IMR-90 (cell line): ENCODE measurements at regions not wholly inside any gene's neighbourhood (a gene's known extent, or its start where the extent isn't known, plus 50 kb on each side); places are given as distances from the start of the nearest gene placed in this dataset.

Experiments used
- ATAC-seq: fragments of 200-7000 bp; cut with Tn5 transposase; 2 replicates; pipeline ENCODE4 v1.9.1; 2020; ENCODE audit warnings: low read depth, mild to moderate bottlenecking, moderate library complexity
- BruUV-seq: library from RNA; stranded (reverse); fragments of 400-500 nt; replicated peaks from 2 replicates; lab custom pipeline; 2021; lab: Mats Ljungman, UMichigan
- CTCF ChIA-PET: fragments of 300-600 bp; formaldehyde crosslinking; extraction: SDS; loops from one replicate; lab custom pipeline; 2021; ENCODE audit warnings: antibody characterized with exemption; lab: Yijun Ruan, JAX
- POLR2A ChIA-PET: fragments of 300-600 bp; sonication (Branson Sonifier 250); formaldehyde crosslinking; loops from one replicate; lab custom pipeline; 2022; ENCODE audit warnings: antibody characterized with exemption; ENCODE audit not compliant: unreplicated experiment; lab: Charles Lee
- DNase-seq: peaks from one replicate; pipeline ENCODE4 v3.0.0; 2013
- H2AFZ ChIP-seq: replicated peaks from 2 replicates; pipeline ENCODE3; 2013; ENCODE audit warnings: low read length, mild to moderate bottlenecking; ENCODE audit not compliant: poor library complexity
- H2AK5ac ChIP-seq: 2 replicates; pipeline ENCODE4 v1.6.1; 2013; ENCODE audit warnings: low read depth, low read length, inconsistent platforms
- H2AK9ac ChIP-seq: replicated peaks from 2 replicates; pipeline ENCODE3; 2013; ENCODE audit warnings: mild to moderate bottlenecking, low read depth, low read length, moderate library complexity; ENCODE audit not compliant: poor library complexity
- H2BK120ac ChIP-seq: 2 replicates; pipeline ENCODE4 v1.6.1; 2013; ENCODE audit warnings: low read depth, low read length, inconsistent platforms
- H2BK15ac ChIP-seq: 3 replicates; pipeline ENCODE4 v1.6.1; 2013; ENCODE audit warnings: low read depth, low read length, inconsistent platforms
- H2BK20ac ChIP-seq: 2 replicates; pipeline ENCODE4 v1.6.1; 2013; ENCODE audit warnings: low read depth, mild to moderate bottlenecking, inconsistent platforms, low read length, moderate library complexity
- H2BK5ac ChIP-seq: 2 replicates; pipeline ENCODE4 v1.6.1; 2013; ENCODE audit warnings: mild to moderate bottlenecking, low read depth, low read length, inconsistent platforms; ENCODE audit not compliant: poor library complexity, severe bottlenecking
- H3K14ac ChIP-seq: replicated peaks from 2 replicates; pipeline ENCODE4 v1.6.1; 2013; ENCODE audit warnings: low read depth, low read length, inconsistent platforms
- H3K18ac ChIP-seq: 2 replicates; pipeline ENCODE4 v1.6.1; 2013; ENCODE audit warnings: low read depth, low read length, control low read depth
- H3K23ac ChIP-seq: 2 replicates; pipeline ENCODE4 v1.6.1; 2013; ENCODE audit warnings: low read depth, low read length, inconsistent platforms
- H3K27ac ChIP-seq: 2 replicates; pipeline ENCODE4 v1.5.1; 2013; ENCODE audit warnings: mild to moderate bottlenecking, control low read depth, low read length; ENCODE audit not compliant: insufficient read depth
- H3K27me3 ChIP-seq: 2 replicates; pipeline ENCODE4 v1.6.1; 2013; ENCODE audit warnings: low read length; ENCODE audit not compliant: control insufficient read depth, insufficient read depth
- H3K36me3 ChIP-seq: 2 replicates; pipeline ENCODE4 v1.6.1; 2013; ENCODE audit warnings: low read length, mixed read lengths; ENCODE audit not compliant: control insufficient read depth, insufficient read depth
- H3K4ac ChIP-seq: 2 replicates; pipeline ENCODE4 v1.6.1; 2013; ENCODE audit warnings: low read depth, low read length, inconsistent platforms
- H3K4me1 ChIP-seq: 2 replicates; pipeline ENCODE4 v1.6.1; 2013; ENCODE audit warnings: low read length, mixed read lengths; ENCODE audit not compliant: control insufficient read depth, insufficient read depth
- H3K4me2 ChIP-seq: 2 replicates; pipeline ENCODE4 v1.6.1; 2013; ENCODE audit warnings: low read depth, mild to moderate bottlenecking, control low read depth, low read length, moderate library complexity
- H3K4me3 ChIP-seq: 2 replicates; pipeline ENCODE4 v1.5.1; 2013; ENCODE audit warnings: low read depth, mild to moderate bottlenecking, control low read depth, low read length, moderate library complexity; ENCODE audit not compliant: insufficient read depth
- H3K56ac ChIP-seq: 2 replicates; pipeline ENCODE4 v1.6.1; 2013; ENCODE audit warnings: low read length, inconsistent platforms; ENCODE audit not compliant: insufficient read depth; ENCODE audit errors: extremely low read depth
- H3K79me1 ChIP-seq, 2 experiments: 2 replicates each; pipeline ENCODE4 v1.6.1; 2013; ENCODE audit warnings: low read length in 2 of 2, inconsistent platforms in 1 of 2, low read depth in 1 of 2
- H3K9ac ChIP-seq: 2 replicates; pipeline ENCODE4 v1.6.1; 2013; ENCODE audit warnings: low read depth, low read length, control low read depth
- H3K9me1 ChIP-seq: 2 replicates; pipeline ENCODE4 v1.6.1; 2013; ENCODE audit warnings: low read length, inconsistent platforms; ENCODE audit not compliant: insufficient read depth
- H3K9me3 ChIP-seq: 2 replicates; pipeline ENCODE4 v1.6.1; 2013; ENCODE audit warnings: low read length; ENCODE audit not compliant: control insufficient read depth, insufficient read depth
- H4K20me1 ChIP-seq: 2 replicates; pipeline ENCODE4 v1.6.1; 2013; ENCODE audit warnings: low read length, inconsistent platforms; ENCODE audit not compliant: insufficient read depth
- H4K5ac ChIP-seq: 2 replicates; pipeline ENCODE4 v1.6.1; 2013; ENCODE audit warnings: mild to moderate bottlenecking, low read depth, low read length, control low read depth
- H4K8ac ChIP-seq, 2 experiments: 2 replicates each; pipeline ENCODE4 v1.6.1; 2013; ENCODE audit warnings: low read depth in 2 of 2, low read length in 2 of 2, control low read depth in 1 of 2, inconsistent platforms in 1 of 2
- H4K91ac ChIP-seq: 2 replicates; pipeline ENCODE4 v1.6.1; 2013; ENCODE audit warnings: low read depth, low read length, inconsistent platforms; ENCODE audit not compliant: insufficient read depth
- BHLHE40 ChIP-seq: fragments of 150-350 bp; IDR thresholded peaks from 2 replicates; pipeline ENCODE4 v1.6.1; 2016; ENCODE audit warnings: mild to moderate bottlenecking, low read depth, low read length
- CEBPB ChIP-seq: IDR thresholded peaks from 2 replicates; pipeline ENCODE4 v1.6.1; 2012; ENCODE audit warnings: low read depth, low read length, improper control_type of control experiment
- CHD1 ChIP-seq: IDR thresholded peaks from 2 replicates; pipeline ENCODE4 v1.6.1; 2012; ENCODE audit warnings: low read depth, low read length, improper control_type of control experiment
- CTCF ChIP-seq: conservative IDR thresholded peaks from 2 replicates; pipeline ENCODE4 v1.5.1; 2012; ENCODE audit warnings: mild to moderate bottlenecking, low read depth, low read length, improper control_type of control experiment
- ELK1 ChIP-seq: fragments of 150-350 bp; IDR thresholded peaks from 2 replicates; pipeline ENCODE4 v1.6.1; 2016; ENCODE audit warnings: low read depth, mild to moderate bottlenecking, low read length, moderate library complexity, borderline replicate concordance
- FOS ChIP-seq: fragments of 150-350 bp; IDR thresholded peaks from 2 replicates; pipeline ENCODE4 v1.6.1; 2016; ENCODE audit warnings: low read depth, low read length
- MAFK ChIP-seq: IDR thresholded peaks from 2 replicates; pipeline ENCODE4 v1.6.1; 2012; ENCODE audit warnings: low read depth, low read length, improper control_type of control experiment
- MAZ ChIP-seq: IDR thresholded peaks from 2 replicates; pipeline ENCODE4 v1.6.1; 2012; ENCODE audit warnings: low read depth, mild to moderate bottlenecking, low read length, improper control_type of control experiment, moderate library complexity, borderline replicate concordance
- NFE2L2 ChIP-seq: fragments of 150-350 bp; IDR thresholded peaks from 2 replicates; pipeline ENCODE4 v1.6.1; 2016; ENCODE audit warnings: low read depth, mild to moderate bottlenecking, low read length
- POLR2A ChIP-seq: IDR thresholded peaks from 2 replicates; pipeline ENCODE4 v1.6.1; 2012; ENCODE audit warnings: mild to moderate bottlenecking, low read depth, low read length
- RAD21 ChIP-seq: IDR thresholded peaks from 2 replicates; pipeline ENCODE4 v1.6.1; 2012; ENCODE audit warnings: low read length, improper control_type of control experiment
- RCOR1 ChIP-seq: IDR thresholded peaks from 2 replicates; pipeline ENCODE4 v1.6.1; 2012; ENCODE audit warnings: mild to moderate bottlenecking, low read length, improper control_type of control experiment; ENCODE audit not compliant: insufficient replicate concordance
- RFX5 ChIP-seq: IDR thresholded peaks from 2 replicates; pipeline ENCODE4 v1.8.0; 2012; ENCODE audit warnings: low read depth, mild to moderate bottlenecking, low read length, moderate library complexity
- SMC3 ChIP-seq: fragments of 150-350 bp; IDR thresholded peaks from 2 replicates; pipeline ENCODE4 v1.6.1; 2016; ENCODE audit warnings: low read depth, mild to moderate bottlenecking, antibody characterized with exemption, low read length, moderate library complexity
- USF2 ChIP-seq: fragments of 150-350 bp; IDR thresholded peaks from 2 replicates; pipeline ENCODE4 v1.6.1; 2017; ENCODE audit warnings: mild to moderate bottlenecking, antibody characterized with exemption, low read length, low read depth
- WGBS, 2 experiments: methylation state at CpG; one replicate each; pipeline versions ENCODE4 v1.1.5 to v1.1.7; 2013; ENCODE audit warnings: missing lambda C conversion rate in 2 of 2; ENCODE audit not compliant: insufficient read length in 1 of 2; ENCODE audit errors: extremely low coverage in 2 of 2; 5-methylcytosine and 5-hydroxymethylcytosine counted together
- dilution Hi-C: fragments of 300-500 bp; cut with HindIII; formaldehyde crosslinking; loops from one replicate; pipeline ENCODE4 v1.14.3; 2018; ENCODE audit warnings: low sequenced_read_pairs; ENCODE audit not compliant: unreplicated experiment
- in situ Hi-C: fragments of 300-500 bp; cut with MboI; formaldehyde crosslinking; loops from 3 replicates; pipeline ENCODE4 v1.14.3; 2019; ENCODE audit warnings: low sequenced_read_pairs, inconsistent platforms, mixed read lengths
- intact Hi-C: fragments of 100-400 bp; cut with micrococcal nuclease; formaldehyde crosslinking; loops from 2 replicates; pipeline ENCODE4 v1.10.0; 2022

- no peaks in the 10 kb centered on the region for H4K20me1 ChIP-seq
- H2BK20ac ChIP-seq = no peak overlapping the region
- TF ChIP-seq RAD21 = no peak
- TF ChIP-seq SMC3 = no peak
- TF ChIP-seq MAZ = no peak
- no peak for TF ChIP-seq FOS
- no peak for TF ChIP-seq BHLHE40
- no peak for TF ChIP-seq NFE2L2
- TF ChIP-seq POLR2A = no peak
- no peak for TF ChIP-seq CTCF
- no peak for TF ChIP-seq RCOR1
- TF ChIP-seq ELK1 = no peak
- TF ChIP-seq CHD1 = no peak
- no peak for TF ChIP-seq CEBPB
- no peak for TF ChIP-seq MAFK
- no peak for TF ChIP-seq RFX5
- no peak for TF ChIP-seq USF2
- H3K9me3 ChIP-seq = no peaks in the 10 kb centered on the region
- no peak overlapping the region for H2BK120ac ChIP-seq
- H3K27me3 ChIP-seq = no peaks in the 10 kb centered on the region
- no peak overlapping the region; the same call in 1 of the 2 replicates for H3K4me2 ChIP-seq
- no peaks in the 10 kb centered on the region for H3K79me1 ChIP-seq
- peak overlapping the region; percentile 33; the same call in 1 of the 3 replicates for H2BK15ac ChIP-seq
- no peak overlapping the region for H4K91ac ChIP-seq
- no peak overlapping the region for H2AK5ac ChIP-seq
- H2BK5ac ChIP-seq = peak overlapping the region; percentile 54
- no peak for ATAC-seq
- H3K36me3 ChIP-seq = no peaks in the 10 kb centered on the region
- intact Hi-C loops = loop anchor here (5.0 kb wide), 1 partner anchor 910 kb away; no protein-coding TSS in a partner anchor
- no peaks in the 10 kb centered on the region; the same call in 1 of the 2 replicates for H3K4me1 ChIP-seq
- H3K27ac ChIP-seq = no peak overlapping the region
- no peak overlapping the region for H3K14ac ChIP-seq
- no peak for DNase-seq
- H2AFZ ChIP-seq = no peak overlapping the region
- no peak overlapping the region; the same call in 1 of the 2 replicates for H4K5ac ChIP-seq
- H3K23ac ChIP-seq = no peak overlapping the region
- no peaks in the 10 kb centered on the region for H3K9me1 ChIP-seq
- in situ Hi-C loops = no loop called here
- 20% methylated on average over 2 of the region's 3 CpGs; no CpG with 5 or more reads in 1 of the 2 experiments for WGBS, 2 experiments
- no peak overlapping the region for H2AK9ac ChIP-seq
- no peak overlapping the region for H3K4me3 ChIP-seq
- dilution Hi-C loops = no loop called here
- H3K18ac ChIP-seq = no peak overlapping the region
- BruUV-seq = no TSS peak
- H3K9ac ChIP-seq = no peak overlapping the region
- POLR2A ChIA-PET = no interaction called here
- no peak overlapping the region for H4K8ac ChIP-seq
- H3K56ac ChIP-seq = no peak overlapping the region
- CTCF ChIA-PET = interaction anchor here (0.6 to 2.0 kb wide), 12 partner anchors 155 to 390 kb away, joined by 3 to 12 read pairs (median 5); no protein-coding TSS in a partner anchor
- H3K4ac ChIP-seq = no peak overlapping the region
Observed at GRCh38 chr2:181742361-181742760, 62.0 kb upstream of the NEUROD1 start.
